Forelimb muscle (tissue), 1 donor: ENCODE measurements at regions not wholly inside any gene's neighbourhood (a gene's known extent, or its start where the extent isn't known, plus 50 kb on each side); places are given as distances from the start of the nearest gene placed in this dataset.
"Not testable (repeated sequence)": the region's sequence is repeated elsewhere in the genome, so short reads cannot be mapped to it uniquely, and the experiment has no call there.

Experiments used
- DNase-seq: peaks from one replicate; pipeline ENCODE4 v3.0.0-alpha.2; 2013; ENCODE audit warnings: low read depth

DNA sequence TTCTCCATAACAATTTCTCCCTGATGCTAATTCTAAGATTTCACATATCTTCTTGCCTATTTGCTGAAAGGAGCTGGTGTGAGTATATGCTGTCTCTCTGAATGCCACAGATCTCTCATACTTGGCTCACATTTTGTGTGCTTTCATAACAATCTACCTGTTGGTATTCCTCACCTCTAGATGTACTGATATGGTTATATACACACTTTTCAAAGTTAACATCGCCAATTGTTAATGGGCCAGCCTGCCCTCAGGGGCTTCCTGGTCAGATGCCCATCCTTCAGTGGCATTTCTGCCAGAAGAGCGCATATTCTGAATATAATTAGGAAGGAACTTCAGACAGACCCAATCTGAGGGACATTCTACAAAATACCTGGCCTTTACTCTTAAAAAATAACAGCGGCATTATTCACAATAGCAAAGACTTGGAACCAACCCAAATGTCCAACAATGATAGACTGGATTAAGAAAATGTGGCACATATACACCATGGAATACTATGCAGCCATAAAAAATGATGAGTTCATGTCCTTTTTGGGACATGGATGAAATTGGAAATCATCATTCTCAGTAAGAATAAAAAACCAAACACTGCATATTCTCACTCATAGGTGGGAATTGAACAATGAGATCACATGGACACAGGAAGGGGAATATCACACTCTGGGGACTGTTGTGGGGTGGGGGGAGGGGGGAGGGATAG is 123.9 kb upstream of the FAT1 start:
- DNase-seq, result not testable (repeated sequence)

DNA sequence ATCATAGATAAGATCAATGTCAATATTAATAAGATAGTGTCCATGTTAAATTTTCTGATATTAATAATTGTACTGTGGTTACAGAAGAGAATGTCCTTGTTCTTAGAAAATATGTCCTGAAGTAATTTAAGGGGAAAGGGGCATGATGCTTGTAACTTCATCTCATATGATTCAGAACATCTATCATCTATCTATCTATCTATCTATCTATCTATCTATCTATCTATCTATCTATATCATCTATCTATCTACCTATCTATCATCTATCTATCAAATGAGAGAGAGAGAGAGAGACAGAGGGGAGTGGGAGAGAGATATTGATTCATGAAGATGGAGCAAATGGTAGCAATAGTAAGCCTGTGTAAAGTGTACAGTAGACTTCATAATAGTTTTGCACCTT is 124.8 kb upstream of the FAT1 start:
- no peak for DNase-seq

DNA sequence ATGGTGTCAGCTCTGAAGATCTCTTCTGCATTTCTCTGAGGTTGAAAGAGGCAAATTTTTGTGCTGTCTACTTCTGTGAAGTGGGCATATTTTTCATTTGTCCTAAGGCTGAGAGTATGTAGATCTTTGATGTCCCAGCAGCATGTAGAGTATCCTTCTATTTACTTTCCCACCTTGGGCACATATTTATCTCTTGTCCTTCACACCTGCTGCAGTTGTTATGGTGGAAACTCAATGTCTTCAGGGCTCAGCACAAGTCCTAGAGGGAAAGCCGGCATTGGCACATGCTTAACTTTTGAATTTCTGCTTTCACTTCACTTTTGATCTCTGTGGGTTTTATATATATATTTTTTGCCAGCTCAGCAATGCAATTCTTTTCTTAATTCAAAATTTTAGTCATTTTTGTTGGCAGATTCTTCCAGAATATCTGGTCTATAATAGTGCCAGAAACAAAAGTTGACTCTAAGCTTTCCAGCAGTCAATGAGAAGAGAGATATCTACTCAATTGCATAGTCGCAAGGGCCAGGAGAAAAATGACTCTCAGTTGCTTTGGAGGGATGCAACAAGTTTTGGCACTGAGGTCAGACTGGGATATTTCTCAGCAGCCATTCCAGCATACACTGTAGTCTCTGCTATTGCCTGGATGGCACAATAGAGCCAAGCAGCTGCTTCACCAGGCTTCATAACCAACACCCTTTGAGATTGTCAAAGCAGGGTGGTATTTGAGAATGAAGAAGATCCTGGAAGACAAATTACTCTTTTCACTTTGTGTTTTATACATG is 127.8 kb upstream of the FAT1 start:
- DNase-seq, result no peak

DNA sequence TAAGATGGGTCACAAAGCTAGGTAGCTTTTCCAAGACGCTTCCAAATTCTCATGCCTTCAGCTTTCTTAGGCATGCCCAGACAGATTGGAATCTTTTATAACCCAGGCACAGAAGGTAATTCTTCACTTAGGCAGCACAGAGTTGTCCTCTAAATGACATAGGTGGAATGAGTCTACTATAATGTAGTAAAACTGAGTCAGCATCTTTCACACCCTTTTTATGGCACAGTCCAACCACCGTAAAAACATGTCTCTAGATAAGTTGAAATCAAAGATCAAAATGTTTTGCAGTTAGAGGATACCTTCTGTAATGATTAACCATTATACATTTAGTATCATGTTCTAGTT is 128.4 kb upstream of the FAT1 start:
- DNase-seq, result no peak

DNA sequence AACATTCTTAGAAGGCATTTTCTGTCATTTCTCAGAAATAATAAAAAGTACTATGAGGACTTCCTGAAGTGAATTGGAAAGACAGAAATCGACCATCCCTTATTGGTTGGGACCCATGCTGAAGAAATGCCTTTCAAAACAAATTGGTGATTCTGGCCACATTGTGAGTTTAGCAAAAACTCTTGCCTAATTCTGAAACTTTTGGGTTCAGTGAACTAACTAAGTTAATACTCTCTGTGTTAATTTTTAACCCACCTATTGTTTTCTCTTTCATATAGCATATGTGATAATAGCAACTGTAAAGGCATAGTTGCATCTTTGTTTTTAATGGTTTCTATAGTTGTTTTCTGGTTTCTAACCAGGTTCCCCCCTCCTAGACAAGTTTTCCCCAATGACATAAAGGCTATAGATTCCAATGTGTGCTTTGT is 129.3 kb upstream of the FAT1 start:
- no peak for DNase-seq

DNA sequence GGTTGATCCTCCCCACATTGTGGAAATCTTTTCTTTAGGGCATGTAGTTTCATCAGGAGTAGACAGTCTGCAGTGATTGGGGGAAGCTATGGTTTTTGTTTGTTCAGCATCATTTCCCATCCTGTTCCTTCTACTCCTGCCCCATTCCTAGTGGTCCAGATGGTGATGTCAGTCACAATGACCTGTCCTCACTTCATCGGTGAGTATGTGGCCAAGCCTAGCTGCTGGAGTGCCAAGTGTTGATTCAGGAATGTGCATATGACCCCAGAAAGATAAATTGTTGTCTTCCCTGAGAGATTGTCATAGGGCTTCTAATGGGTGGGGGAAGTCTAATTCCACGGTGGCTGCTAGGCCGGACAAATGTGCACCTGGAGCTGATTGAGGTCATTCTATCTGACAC is 130.6 kb upstream of the FAT1 start:
- no peak for DNase-seq

DNA sequence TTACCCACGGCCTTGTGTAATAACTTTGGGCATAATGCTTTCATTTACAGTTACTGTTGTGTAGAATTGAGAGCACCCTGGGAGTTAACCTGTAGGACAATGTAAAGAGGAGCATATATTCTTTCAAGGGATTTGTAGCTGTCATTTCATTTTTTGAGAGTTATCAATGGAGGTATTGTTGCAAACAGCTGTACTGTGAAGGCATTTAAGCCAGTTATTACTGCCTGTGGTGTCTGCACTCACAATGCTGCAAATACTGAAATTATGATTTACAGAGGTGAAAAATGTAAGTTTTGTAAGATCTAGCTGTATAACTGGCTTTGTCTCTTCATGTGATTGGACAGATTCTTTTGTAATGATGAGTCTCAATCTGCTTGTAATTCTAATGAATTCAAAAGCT is 131.5 kb upstream of the FAT1 start:
- no peak for DNase-seq

DNA sequence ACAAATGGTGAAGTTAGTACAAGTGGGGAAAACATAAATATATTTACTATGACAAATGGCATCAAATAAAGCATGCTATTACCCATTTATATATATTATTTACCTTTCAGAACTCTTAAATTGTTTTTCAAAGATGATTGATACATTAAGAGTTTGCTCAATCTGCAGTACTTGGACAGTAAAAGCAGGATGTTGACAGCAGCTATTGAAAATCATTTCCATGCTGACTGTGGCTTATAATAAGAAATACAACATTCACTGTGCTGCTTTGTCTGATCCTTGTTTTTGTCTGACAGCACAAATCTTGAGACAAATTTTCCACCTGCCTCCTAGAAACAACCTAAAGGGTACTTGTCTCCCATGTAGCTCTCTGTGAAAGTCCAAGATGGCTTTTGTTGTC is 134.1 kb upstream of the FAT1 start:
- no peak for DNase-seq

DNA sequence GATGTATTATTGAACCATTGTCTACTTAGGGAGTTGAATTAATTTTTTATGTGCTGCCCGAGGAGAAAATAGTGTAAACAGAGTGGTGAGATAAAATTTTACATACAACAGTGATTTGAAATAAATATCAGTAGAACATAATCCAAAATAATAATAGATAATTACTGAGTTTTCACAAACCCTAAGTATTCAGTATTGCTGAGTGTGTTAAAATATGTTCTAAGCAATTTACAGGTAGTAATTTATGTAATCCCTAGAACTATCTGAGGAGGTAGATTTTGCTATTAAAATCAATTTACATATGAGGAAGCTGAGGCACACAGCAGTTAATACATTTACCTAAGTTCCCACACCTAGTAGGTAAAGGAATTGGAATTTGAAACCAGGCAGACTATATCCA is 134.7 kb upstream of the FAT1 start:
- DNase-seq, result no peak

DNA sequence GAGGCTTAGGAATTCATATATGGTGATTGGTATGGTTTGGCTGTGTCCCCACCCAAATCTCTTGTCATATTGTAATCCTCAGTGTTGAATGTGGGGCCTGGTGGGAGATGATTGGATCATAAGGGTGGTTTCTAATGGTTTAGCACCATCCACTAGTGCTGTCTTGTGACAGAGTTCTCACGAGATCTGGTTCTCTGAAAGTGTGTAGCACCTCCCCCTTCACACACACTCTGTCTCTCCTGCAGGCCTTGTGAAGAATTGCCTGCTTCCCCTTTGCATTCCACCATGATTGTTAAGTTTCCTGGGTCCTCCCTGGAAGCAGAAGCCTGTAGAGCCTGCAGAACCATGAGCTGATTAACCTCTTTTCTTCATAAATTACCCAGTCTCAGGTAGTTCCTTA is 135.8 kb upstream of the FAT1 start:
- DNase-seq, result no peak

DNA sequence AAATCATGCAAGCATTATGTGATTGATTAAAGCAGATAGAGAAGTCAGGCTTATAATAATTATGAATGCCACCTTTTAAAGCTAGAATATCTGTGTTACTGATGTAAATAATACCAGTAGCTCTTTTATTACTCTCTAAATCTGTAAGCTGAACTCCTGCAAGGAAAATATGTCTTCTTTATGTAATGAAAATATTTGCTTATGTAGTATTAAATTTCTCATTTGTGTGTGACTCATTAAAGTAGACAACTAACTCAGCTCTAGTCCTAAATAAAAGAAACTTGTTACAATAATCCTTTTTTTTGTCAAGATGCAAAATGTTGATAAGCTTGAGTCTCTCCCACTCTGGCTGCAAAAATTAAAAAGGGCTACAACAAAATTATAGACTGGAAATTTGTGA is 137.7 kb upstream of the FAT1 start:
- no peak for DNase-seq

DNA sequence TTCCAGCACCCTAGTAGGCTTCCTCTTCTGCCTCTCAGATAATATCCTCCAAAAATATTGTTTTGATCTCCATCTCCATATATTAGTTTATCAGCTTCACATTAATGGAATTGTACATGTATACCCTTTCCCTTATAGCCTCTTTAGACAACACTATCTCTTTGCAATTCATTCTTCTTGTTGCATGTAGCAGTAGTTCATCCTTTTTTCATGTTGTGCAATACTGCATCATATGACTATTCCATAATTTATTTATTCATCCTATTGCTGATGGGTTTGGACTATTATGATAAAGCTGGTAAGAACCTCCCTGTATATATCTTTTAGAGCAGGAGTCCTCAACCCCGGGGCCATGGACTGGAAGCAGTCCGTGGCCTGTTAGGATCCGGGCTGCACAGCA is 148.2 kb upstream of the FAT1 start:
- DNase-seq, result no peak

DNA sequence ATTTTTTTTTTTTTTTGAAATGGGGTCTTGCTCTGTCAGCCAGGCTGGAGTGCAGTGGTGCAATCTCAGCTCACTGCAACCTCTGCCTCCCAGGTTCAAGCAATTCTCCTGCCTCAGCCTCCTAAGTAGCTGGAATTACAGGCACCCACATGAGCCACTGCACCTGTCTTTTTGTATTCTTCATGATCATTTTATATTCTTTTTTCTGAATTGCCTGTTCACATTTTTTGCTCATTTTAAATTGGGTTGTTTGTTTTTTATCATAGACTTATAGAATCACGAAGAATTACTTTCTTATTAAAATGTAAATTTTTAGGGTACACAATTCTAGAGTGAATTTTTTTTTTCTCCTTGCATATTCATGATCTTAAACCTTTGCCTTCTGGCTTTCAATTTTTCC is 149.4 kb upstream of the FAT1 start:
- not testable (repeated sequence) for DNase-seq

DNA sequence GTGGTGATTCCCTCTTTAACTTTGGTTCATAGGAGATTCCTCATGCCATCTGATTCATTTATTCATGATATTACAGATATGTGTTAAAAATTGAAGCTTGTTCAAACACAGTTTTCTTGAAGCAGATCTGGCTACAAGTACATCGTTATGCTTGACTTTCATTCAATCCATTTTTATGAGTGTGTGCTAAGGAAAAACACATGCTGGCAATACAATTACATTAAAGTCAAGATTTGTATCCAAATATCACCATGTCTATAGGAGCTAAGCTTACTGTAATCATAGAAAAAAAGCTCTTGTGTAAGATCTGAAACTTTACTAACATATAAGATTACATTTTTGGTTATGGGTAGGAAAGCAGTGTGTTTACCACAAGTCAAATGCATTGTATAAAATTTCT is 151.8 kb upstream of the FAT1 start:
- DNase-seq, result no peak

DNA sequence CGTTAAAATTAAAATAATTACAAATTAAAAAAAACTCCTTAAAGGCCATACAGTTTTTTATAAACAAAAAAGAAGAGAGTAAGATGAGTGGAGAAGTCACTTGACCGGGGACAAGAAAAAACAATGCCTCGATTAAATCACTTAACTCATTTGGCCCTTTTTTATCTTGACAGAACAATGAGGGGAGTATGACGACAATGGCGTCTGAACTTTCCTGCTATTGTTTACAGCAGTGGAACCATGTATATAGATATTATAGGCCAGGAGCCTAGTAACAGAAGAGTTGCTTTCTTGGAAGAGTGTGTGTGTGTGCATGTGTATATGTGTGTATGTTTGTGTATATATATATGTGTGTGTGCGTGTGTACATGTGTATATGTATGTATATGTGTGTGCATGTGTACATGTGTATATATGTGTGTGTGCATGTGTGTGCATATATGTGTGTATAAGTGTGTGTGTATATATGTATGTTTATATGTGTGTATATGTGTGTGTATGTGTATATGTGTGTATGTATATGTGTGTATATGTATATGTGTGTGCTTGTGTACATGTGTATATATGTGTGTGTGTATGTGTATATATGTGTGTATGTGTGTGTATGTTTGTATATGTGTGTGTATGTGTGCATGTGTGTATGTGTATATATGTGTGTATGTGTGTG is 153.4 kb upstream of the FAT1 start:
- DNase-seq, result no peak

DNA sequence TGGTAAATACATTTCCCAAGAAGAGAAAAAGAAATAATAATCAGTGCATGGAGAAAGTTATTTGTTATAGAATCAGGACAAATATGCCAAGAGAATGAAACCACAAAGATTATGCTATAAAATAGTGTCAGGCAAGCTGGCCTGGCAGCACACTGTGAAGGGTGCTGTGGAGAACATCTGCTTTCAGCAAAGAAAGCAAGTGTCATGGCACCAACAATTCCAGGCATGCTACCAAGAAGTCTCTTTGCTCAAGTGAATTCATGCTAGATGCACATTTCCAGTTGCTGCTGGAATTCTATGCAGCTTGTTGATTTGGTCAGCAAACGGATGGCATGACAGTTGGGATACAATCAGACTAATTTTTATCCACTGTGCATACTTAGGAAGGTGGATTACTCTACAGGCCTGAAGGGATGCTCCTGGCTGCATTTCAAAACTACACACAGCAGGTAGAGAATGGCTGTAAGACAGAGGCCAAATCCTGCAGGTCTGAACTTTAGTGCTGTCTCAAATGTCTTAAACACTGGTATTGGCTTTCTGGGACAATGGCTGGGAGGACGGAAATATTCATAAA is 154.6 kb upstream of the FAT1 start:
- DNase-seq, result no peak

DNA sequence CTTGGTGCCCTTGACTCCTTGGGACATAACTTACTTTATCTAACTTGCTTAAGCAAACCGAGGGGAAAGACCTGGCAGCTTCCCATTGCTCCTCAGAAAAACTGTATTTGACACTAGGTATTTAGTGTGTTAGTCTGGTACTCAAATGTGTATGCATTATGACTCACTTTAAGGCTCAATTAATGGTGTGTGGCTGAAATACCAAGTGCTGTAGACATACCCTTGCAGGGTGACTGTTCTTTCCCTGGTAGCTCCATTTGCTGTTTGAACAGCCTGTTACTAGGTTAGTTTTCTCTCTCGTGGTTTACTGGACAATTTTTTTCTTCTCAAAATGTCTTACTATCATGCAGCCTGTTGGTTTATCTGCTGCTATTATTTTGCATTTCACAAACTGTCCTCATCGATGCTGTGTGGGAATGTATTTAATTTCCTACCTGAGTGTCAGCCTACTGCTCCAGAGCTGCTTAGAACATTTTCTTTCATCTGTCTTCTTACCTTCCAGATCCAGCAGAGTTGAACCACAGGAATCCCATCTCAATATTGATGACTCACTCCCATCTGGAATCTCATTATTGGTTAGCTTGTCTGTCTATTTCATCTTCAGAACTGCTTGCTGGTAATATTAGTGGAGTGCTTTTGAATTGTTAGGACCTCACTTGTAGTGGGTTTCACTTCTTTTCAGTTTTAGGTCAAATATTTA is 158.0 kb upstream of the FAT1 start:
- DNase-seq, result no peak

DNA sequence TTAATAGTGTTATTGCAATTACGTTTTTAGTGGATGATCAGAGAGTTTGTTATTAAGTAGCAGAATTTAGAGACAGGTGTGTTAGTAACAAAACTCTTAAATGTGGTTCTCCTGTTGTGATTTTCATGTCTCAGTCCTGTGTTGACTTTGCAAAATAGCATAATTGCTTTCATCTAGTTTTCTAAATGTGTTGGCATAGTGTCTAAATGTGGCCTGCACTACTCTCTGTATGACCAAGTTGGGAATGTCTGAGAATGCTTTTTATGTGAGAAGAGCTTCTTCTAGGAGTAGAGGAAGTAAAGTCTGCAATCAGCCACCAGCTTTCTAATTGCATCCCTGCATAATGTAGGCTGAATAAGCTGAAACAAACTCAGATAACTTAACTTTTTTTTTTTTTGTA is 158.6 kb upstream of the FAT1 start:
- DNase-seq, result no peak

DNA sequence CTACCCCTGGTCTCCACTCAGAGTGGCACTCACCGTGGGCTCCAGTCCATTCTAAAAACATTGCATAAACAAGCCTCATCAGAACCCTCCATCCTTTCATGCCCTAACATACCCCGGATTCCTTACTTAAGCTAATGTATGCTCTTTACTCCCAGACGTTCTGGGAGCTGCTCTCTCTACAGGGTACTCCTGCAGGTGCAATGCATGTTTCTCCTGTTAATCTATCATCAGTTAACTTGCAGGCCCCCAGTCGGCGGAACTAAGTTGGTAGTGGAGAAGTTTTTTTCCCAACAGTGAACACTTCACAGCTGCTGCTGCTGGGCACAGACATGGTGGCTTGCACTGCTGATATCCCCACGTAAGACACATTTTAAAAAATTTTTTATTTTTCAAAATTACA is 161.6 kb upstream of the FAT1 start:
- no peak for DNase-seq

DNA sequence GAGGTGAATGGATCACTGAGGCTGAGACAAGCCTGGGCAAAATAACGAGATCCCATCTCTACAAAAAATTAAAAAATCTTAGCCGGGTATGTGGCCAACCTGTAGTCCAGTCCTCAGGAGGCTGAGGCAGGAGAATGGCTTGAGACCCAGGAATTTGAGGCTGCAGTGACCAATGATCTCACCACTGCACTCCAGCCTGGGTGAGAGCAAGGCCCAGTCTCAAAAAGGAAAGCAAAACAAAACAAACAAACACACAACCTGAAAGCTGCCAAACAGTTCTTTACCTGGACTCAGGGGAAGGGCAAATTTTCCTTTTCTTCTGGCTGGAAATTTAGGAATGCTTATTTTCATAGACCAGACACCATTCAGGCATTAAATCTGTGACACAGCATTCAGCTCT is 163.1 kb upstream of the FAT1 start:
- DNase-seq, result no peak

DNA sequence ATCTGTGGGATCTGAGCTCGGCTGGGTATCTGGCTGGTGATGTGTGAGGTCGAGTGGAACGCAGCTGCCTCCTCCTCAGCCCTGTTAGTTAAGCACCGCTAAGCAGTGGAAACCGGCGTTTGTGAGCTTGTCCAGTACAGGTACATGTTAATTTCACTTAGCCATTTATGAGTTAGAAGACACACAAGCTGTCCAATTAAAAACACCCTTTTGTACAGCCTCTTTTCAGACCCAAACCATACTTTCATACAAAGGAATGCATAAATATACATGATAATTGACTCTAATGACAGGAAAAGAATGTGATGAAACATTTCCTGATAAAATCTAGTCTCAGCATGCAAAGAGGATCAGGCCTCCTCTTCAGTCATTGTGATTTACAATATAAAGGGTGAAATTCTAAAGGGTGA is 163.6 kb upstream of the FAT1 start:
- DNase-seq, result no peak

DNA sequence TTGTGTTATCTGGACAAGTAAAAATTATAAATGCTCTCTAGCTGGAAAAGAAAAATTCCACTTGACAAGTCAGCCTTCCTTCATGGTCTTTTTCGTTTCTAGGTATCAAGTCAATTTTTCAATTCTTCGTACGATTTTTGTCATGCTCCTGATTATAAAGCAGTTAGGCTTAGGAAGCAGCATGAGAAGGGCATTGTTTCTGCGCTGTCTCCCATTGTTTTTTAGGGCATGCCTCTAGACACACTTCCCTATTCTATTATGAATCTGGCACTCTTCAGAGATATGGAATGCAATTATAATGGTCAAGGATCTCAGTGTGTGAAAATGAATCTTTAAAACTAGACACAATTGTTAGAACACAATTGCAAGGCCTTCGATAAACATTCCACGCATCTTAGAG is 164.1 kb upstream of the FAT1 start:
- DNase-seq, result no peak
